ENCODE measurements at regions not wholly inside any gene's neighbourhood (a gene's known extent, or its start where the extent isn't known, plus 50 kb on each side); places are given as distances from the start of the nearest gene placed in this dataset.

GRCh38 chr10:2927958-2928840, 139.1 kb upstream of the PFKP start:
- peak; percentile 74 for DNase-seq (ENCODE audit: low spot score)
- Histone ChIP-seq H3K79me1 (ENCODE audit: low read depth, low read length) (no peaks in the 10 kb centered on the region), H4K8ac (ENCODE audit: low read depth, low read length) (no peak overlapping the region), H3K4me3 (ENCODE audit: low read length in 2 of 2) (no peak overlapping the region), H3K27ac (replicated peaks; ENCODE audit: low read length) (peak overlapping the region; percentile 84), H2BK15ac (ENCODE audit: low read length) (no peak overlapping the region), H2AK5ac (ENCODE audit: low read depth, low read length) (no peak overlapping the region), H3K14ac (ENCODE audit: low read length) (no peak overlapping the region), H3K9ac (ENCODE audit: low read depth, low read length, poor library complexity) (no peak overlapping the region), H2BK5ac (ENCODE audit: low read length) (no peak overlapping the region), H2AFZ (ENCODE audit: low read length) (no peak overlapping the region), H2BK12ac (ENCODE audit: low read length) (no peak overlapping the region), H3K23ac (ENCODE audit: low read depth, low read length, poor library complexity) (no peak overlapping the region), H3K27me3 (ENCODE audit: control insufficient read depth in 3 of 3, insufficient read depth in 3 of 3, low read depth in 1 of 3, low read length in 3 of 3) (no peaks in the 10 kb centered on the region), H3K18ac (ENCODE audit: low read length) (peak overlapping the region; percentile 19), H3K4ac (ENCODE audit: low read length) (no peak overlapping the region), H3K4me1 (ENCODE audit: control insufficient read depth in 2 of 2, insufficient read depth in 1 of 2, low read depth in 1 of 2, low read length in 2 of 2) (peaks cover 5 to 10% of the 10 kb centered on the region in 2 donors), H3K36me3 (replicated peaks in 1 of 2; ENCODE audit: control insufficient read depth in 2 of 2, insufficient read depth in 2 of 2, low read length in 2 of 2) (no peaks in the 10 kb centered on the region), H4K91ac (ENCODE audit: low read depth, low read length, poor library complexity) (no peak overlapping the region), H3K4me2 (ENCODE audit: insufficient read depth, low read length, poor library complexity, severe bottlenecking) (no peak overlapping the region), H2BK120ac (ENCODE audit: low read depth, low read length) (no peak overlapping the region), H3K9me3 (replicated peaks in 1 of 2; ENCODE audit: control insufficient read depth in 2 of 2, insufficient read depth in 1 of 2, low read depth in 1 of 2, low read length in 2 of 2) (peaks cover 2 to 3% of the 10 kb centered on the region in 2 donors)
- no CpG with 5 or more reads among the region's 15 CpGs for WGBS, 2 donors (ENCODE audit: extremely low coverage in 2 of 2, insufficient read length in 2 of 2, insufficient replicate concordance in 1 of 2)

DNA sequence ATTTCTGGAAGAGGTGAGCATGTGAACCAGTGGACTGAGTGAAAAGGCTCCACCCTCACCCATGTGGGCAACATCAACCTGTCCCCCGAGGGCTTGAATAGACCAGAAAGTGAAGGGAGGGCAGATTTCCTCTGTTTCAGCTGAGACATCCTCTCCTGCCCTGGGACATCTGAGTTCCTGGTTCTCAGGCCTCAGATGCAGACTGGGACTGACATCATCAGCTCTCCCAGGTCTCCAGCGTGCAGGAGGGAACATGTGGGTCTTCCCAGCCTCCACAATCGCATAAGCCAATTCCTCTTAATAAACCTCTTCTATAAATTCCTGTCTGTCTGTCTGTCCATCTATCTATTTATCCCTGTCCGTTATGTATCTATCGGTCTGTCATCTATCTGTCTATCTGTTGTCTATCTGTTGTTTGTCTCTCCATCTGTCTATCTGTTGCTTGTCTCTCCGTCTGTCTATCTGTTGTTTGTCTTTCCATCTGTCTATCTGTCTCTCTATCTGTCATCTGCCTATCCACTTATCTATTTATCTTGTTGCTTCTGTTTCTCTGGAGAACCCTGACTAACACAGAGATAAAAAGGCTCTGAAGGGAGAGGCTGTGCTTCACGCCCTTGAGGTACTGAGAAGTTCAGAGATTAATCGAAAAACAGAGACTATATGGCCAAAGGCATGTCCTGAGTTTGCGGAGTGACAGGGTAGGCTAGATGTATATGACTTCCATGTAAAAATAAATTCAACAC, 140.3 kb upstream of the PFKP start:
- no peak overlapping the region for H3K4me2 ChIP-seq (ENCODE audit: insufficient read depth, low read length, poor library complexity, severe bottlenecking)
- H3K23ac ChIP-seq (ENCODE audit: low read depth, low read length, poor library complexity) = no peak overlapping the region
- H2BK120ac ChIP-seq (ENCODE audit: low read depth, low read length) = no peak overlapping the region
- H2BK15ac ChIP-seq (ENCODE audit: low read length) = no peak overlapping the region
- no peak overlapping the region for H3K4ac ChIP-seq (ENCODE audit: low read length)
- peaks cover 0 to 3% of the 10 kb centered on the region in 2 donors for H3K9me3 ChIP-seq (replicated peaks in 1 of 2; ENCODE audit: control insufficient read depth in 2 of 2, insufficient read depth in 1 of 2, low read depth in 1 of 2, low read length in 2 of 2)
- H3K79me1 ChIP-seq (ENCODE audit: low read depth, low read length) = no peaks in the 10 kb centered on the region
- no peaks in the 10 kb centered on the region for H3K36me3 ChIP-seq (replicated peaks in 1 of 2; ENCODE audit: control insufficient read depth in 2 of 2, insufficient read depth in 2 of 2, low read length in 2 of 2)
- H3K4me1 ChIP-seq (ENCODE audit: control insufficient read depth in 2 of 2, insufficient read depth in 1 of 2, low read depth in 1 of 2, low read length in 2 of 2) = peaks cover 5 to 7% of the 10 kb centered on the region in 2 donors
- H3K9ac ChIP-seq (ENCODE audit: low read depth, low read length, poor library complexity) = no peak overlapping the region
- no peak for DNase-seq (ENCODE audit: low spot score)
- H2BK5ac ChIP-seq (ENCODE audit: low read length) = no peak overlapping the region
- H3K27ac ChIP-seq (replicated peaks; ENCODE audit: low read length) = no peak overlapping the region
- H2AFZ ChIP-seq (ENCODE audit: low read length) = no peak overlapping the region
- peak overlapping the region; percentile 67 for H2AK5ac ChIP-seq (ENCODE audit: low read depth, low read length)
- no peak overlapping the region for H3K4me3 ChIP-seq (ENCODE audit: low read length in 2 of 2)
- WGBS, 2 donors (ENCODE audit: extremely low coverage in 2 of 2, insufficient read length in 2 of 2, insufficient replicate concordance in 1 of 2) = no CpG with 5 or more reads among the region's 9 CpGs
- no peak overlapping the region for H3K18ac ChIP-seq (ENCODE audit: low read length)
- H3K14ac ChIP-seq (ENCODE audit: low read length) = no peak overlapping the region
- no peak overlapping the region for H4K8ac ChIP-seq (ENCODE audit: low read depth, low read length)
- no peak overlapping the region for H4K91ac ChIP-seq (ENCODE audit: low read depth, low read length, poor library complexity)
- no peak overlapping the region for H2BK12ac ChIP-seq (ENCODE audit: low read length)
- H3K27me3 ChIP-seq (ENCODE audit: control insufficient read depth in 3 of 3, insufficient read depth in 3 of 3, low read depth in 1 of 3, low read length in 3 of 3) = no peaks in the 10 kb centered on the region

- Histone ChIP-seq H3K14ac (ENCODE audit: low read length) (no peak overlapping the region), H4K8ac (ENCODE audit: low read depth, low read length) (no peak overlapping the region), H2AK5ac (ENCODE audit: low read depth, low read length) (no peak overlapping the region), H3K36me3 (replicated peaks in 1 of 2; ENCODE audit: control insufficient read depth in 2 of 2, insufficient read depth in 2 of 2, low read length in 2 of 2) (no peaks in the 10 kb centered on the region), H3K27ac (replicated peaks; ENCODE audit: low read length) (no peak overlapping the region), H3K18ac (ENCODE audit: low read length) (peak overlapping the region; percentile 11), H3K4me1 (ENCODE audit: control insufficient read depth in 2 of 2, insufficient read depth in 1 of 2, low read depth in 1 of 2, low read length in 2 of 2) (peaks cover 5 to 7% of the 10 kb centered on the region in 2 donors), H3K4me3 (ENCODE audit: low read length in 2 of 2) (no peak overlapping the region), H2BK15ac (ENCODE audit: low read length) (no peak overlapping the region), H3K9me3 (replicated peaks in 1 of 2; ENCODE audit: control insufficient read depth in 2 of 2, insufficient read depth in 1 of 2, low read depth in 1 of 2, low read length in 2 of 2) (no peaks in the 10 kb centered on the region), H3K4ac (ENCODE audit: low read length) (no peak overlapping the region), H2AFZ (ENCODE audit: low read length) (no peak overlapping the region), H2BK12ac (ENCODE audit: low read length) (no peak overlapping the region), H3K4me2 (ENCODE audit: insufficient read depth, low read length, poor library complexity, severe bottlenecking) (no peak overlapping the region), H3K23ac (ENCODE audit: low read depth, low read length, poor library complexity) (no peak overlapping the region), H4K91ac (ENCODE audit: low read depth, low read length, poor library complexity) (peak overlapping the region; percentile 45), H3K79me1 (ENCODE audit: low read depth, low read length) (no peaks in the 10 kb centered on the region), H3K9ac (ENCODE audit: low read depth, low read length, poor library complexity) (no peak overlapping the region), H2BK5ac (ENCODE audit: low read length) (peak overlapping the region; percentile 62), H3K27me3 (ENCODE audit: control insufficient read depth in 3 of 3, insufficient read depth in 3 of 3, low read depth in 1 of 3, low read length in 3 of 3) (no peaks in the 10 kb centered on the region), H2BK120ac (ENCODE audit: low read depth, low read length) (no peak overlapping the region)
- no CpG with 5 or more reads among the region's 7 CpGs for WGBS, 2 donors (ENCODE audit: extremely low coverage in 2 of 2, insufficient read length in 2 of 2, insufficient replicate concordance in 1 of 2)
- no peak for DNase-seq (ENCODE audit: low spot score)
Measured at GRCh38 chr10:2925631-2926030, 141.7 kb upstream of the PFKP start.

GRCh38 chr10:2924431-2924830, 142.9 kb upstream of the PFKP start:
- no CpG with 5 or more reads among the region's 10 CpGs for WGBS, 2 donors (ENCODE audit: extremely low coverage in 2 of 2, insufficient read length in 2 of 2, insufficient replicate concordance in 1 of 2)
- no peaks in the 10 kb centered on the region for H3K9me3 ChIP-seq (replicated peaks in 1 of 2; ENCODE audit: control insufficient read depth in 2 of 2, insufficient read depth in 1 of 2, low read depth in 1 of 2, low read length in 2 of 2)

More at GRCh38 chr10:2924431-2924830, 142.9 kb upstream of the PFKP start:
- no peak overlapping the region for H3K18ac ChIP-seq (ENCODE audit: low read length)
- H2AFZ ChIP-seq (ENCODE audit: low read length) = no peak overlapping the region
- no peak overlapping the region for H4K8ac ChIP-seq (ENCODE audit: low read depth, low read length)
- no peak overlapping the region for H2BK5ac ChIP-seq (ENCODE audit: low read length)
- no peak overlapping the region for H2AK5ac ChIP-seq (ENCODE audit: low read depth, low read length)
- no peak overlapping the region for H3K23ac ChIP-seq (ENCODE audit: low read depth, low read length, poor library complexity)
- H3K4me2 ChIP-seq (ENCODE audit: insufficient read depth, low read length, poor library complexity, severe bottlenecking) = no peak overlapping the region
- H3K4me3 ChIP-seq (ENCODE audit: low read length in 2 of 2) = no peak overlapping the region
- H2BK12ac ChIP-seq (ENCODE audit: low read length) = peak overlapping the region; percentile 25
- peaks cover 1 to 5% of the 10 kb centered on the region in 2 donors for H3K4me1 ChIP-seq (ENCODE audit: control insufficient read depth in 2 of 2, insufficient read depth in 1 of 2, low read depth in 1 of 2, low read length in 2 of 2)
- H2BK120ac ChIP-seq (ENCODE audit: low read depth, low read length) = no peak overlapping the region
- no peak for DNase-seq (ENCODE audit: low spot score)
- H3K4ac ChIP-seq (ENCODE audit: low read length) = no peak overlapping the region
- H3K36me3 ChIP-seq (replicated peaks in 1 of 2; ENCODE audit: control insufficient read depth in 2 of 2, insufficient read depth in 2 of 2, low read length in 2 of 2) = no peaks in the 10 kb centered on the region
- no peak overlapping the region for H3K27ac ChIP-seq (replicated peaks; ENCODE audit: low read length)
- peak overlapping the region; percentile 34 for H2BK15ac ChIP-seq (ENCODE audit: low read length)
- H3K27me3 ChIP-seq (ENCODE audit: control insufficient read depth in 3 of 3, insufficient read depth in 3 of 3, low read depth in 1 of 3, low read length in 3 of 3) = no peaks in the 10 kb centered on the region
- no peak overlapping the region for H3K14ac ChIP-seq (ENCODE audit: low read length)
- H3K9ac ChIP-seq (ENCODE audit: low read depth, low read length, poor library complexity) = no peak overlapping the region
- H3K79me1 ChIP-seq (ENCODE audit: low read depth, low read length) = no peaks in the 10 kb centered on the region
- H4K91ac ChIP-seq (ENCODE audit: low read depth, low read length, poor library complexity) = peak overlapping the region; percentile 61
